Activated T-cell treated with anti-CD3 and anti-CD28 coated beads, Interleukin-2, amount 50 U/mL, for 4 hours (primary cell): ENCODE measurements at regions not wholly inside any gene's neighbourhood (a gene's known extent, or its start where the extent isn't known, plus 50 kb on each side); places are given as distances from the start of the nearest gene placed in this dataset.

Experiments
- ATAC-seq, 2 donors: fragments of 200-7000 bp; cut with Tn5 transposase; one replicate each; pipeline ENCODE4 v1.10.0; 2021
- DNase-seq: peaks from one replicate; pipeline ENCODE4 v3.0.0-alpha.2; 2020
- H3K27me3 Mint-ChIP-seq: one replicate; pipeline ENCODE4 v1.8.0; 2021; ENCODE audit warnings: low read depth, mixed read lengths
- H3K36me3 Mint-ChIP-seq: one replicate; pipeline ENCODE4 v1.8.0; 2022; ENCODE audit warnings: mixed read lengths; ENCODE audit not compliant: insufficient read depth
- H3K4me1 Mint-ChIP-seq: one replicate; pipeline ENCODE4 v1.8.0; 2021; ENCODE audit warnings: low read depth, mixed read lengths
- H3K4me3 Mint-ChIP-seq: one replicate; pipeline ENCODE4 v1.8.0; 2021; ENCODE audit warnings: mild to moderate bottlenecking, moderate library complexity, mixed read lengths
- H3K9me3 Mint-ChIP-seq: one replicate; pipeline ENCODE4 v1.8.0; 2021; ENCODE audit warnings: mixed read lengths

DNA sequence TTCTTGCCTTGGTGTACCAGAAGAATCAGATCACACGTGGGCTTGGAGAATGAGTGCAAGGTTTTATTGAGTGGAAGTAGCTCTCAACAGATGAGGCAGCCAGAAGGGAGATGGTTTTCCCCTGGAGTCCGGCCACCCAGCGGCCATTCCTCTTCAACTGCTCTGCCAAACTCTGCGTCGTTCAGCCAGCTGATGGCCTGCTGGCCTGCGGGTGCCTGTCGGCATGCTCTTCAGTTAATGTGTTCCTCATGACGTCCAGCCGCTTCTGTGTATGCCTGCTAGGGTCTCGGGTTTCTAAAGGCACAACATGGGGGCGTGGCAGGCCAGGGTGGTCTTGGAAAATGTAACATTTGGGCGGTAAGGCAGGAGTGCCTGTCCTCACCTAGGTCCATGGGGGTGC is 487.9 kb upstream of the LRRC4C start:
- ATAC-seq (no peak), DNase-seq (no peak)
- no peaks in the 10 kb centered on the region for H3K27me3 Mint-ChIP-seq
- H3K4me1 Mint-ChIP-seq = no peaks in the 10 kb centered on the region
- H3K9me3 Mint-ChIP-seq = peaks cover 7% of the 10 kb centered on the region
- H3K36me3 Mint-ChIP-seq = no peaks in the 10 kb centered on the region
- H3K4me3 Mint-ChIP-seq = no peak overlapping the region

DNA sequence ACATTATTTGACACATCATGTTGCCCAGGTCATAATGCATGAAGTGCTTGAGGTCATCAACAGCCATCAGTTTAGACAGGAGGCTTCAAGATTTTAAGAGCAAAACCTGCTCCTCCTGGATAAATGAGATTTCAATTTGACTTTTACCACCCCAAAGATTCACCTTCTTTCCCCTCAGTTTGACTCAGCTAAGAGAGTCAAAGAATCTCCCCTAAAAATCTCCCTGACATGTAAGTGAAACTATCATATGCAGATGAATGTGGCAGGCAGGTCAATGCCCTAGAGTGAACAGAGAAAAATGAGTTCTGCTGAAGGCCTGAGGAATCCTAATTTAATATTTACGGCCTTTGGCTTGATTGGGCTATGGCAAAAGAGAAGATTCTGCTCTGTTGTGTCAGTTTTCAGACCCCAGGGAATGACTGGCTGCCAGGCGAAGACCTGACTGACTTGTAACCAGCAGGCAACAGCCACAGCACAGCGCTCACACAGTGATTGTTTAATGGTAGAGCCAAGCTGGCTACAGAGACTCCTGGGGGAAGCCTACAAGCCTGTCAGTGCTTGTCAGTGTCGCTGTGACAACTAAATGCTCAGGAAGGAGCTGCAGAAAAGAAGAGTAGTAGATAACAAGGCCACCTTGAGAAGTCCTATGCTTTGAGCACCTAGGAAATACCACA is 491.2 kb upstream of the LRRC4C start:
- Mint-ChIP-seq H3K9me3 (peaks cover 18% of the 10 kb centered on the region), H3K4me1 (no peaks in the 10 kb centered on the region), H3K27me3 (no peaks in the 10 kb centered on the region), H3K36me3 (no peaks in the 10 kb centered on the region), H3K4me3 (no peak overlapping the region)
- no peak for DNase-seq
- no peak for ATAC-seq

DNA sequence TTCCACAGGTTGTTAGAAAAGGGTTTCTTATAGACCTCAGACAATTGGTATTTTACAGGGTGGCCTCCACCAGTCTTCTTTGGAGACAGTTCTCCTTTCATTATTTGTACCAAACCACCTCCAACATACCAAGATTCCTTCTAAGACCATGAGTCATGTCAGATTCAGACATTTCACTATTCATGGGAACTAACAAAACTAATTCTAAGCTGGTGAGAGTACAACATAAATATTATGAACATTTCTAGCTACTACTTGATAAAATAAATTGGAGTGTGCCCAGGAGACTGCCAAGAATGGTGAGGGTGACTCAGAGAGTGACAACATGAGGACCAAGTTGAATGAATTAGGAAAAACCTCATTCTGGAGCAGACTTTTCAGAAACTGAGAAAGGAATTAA is 494.6 kb upstream of the LRRC4C start:
- ATAC-seq (no peak), DNase-seq (no peak)
- peaks cover 23% of the 10 kb centered on the region for H3K9me3 Mint-ChIP-seq
- H3K4me1 Mint-ChIP-seq = no peaks in the 10 kb centered on the region
- H3K27me3 Mint-ChIP-seq = no peaks in the 10 kb centered on the region
- no peaks in the 10 kb centered on the region for H3K36me3 Mint-ChIP-seq
- no peak overlapping the region for H3K4me3 Mint-ChIP-seq

DNA sequence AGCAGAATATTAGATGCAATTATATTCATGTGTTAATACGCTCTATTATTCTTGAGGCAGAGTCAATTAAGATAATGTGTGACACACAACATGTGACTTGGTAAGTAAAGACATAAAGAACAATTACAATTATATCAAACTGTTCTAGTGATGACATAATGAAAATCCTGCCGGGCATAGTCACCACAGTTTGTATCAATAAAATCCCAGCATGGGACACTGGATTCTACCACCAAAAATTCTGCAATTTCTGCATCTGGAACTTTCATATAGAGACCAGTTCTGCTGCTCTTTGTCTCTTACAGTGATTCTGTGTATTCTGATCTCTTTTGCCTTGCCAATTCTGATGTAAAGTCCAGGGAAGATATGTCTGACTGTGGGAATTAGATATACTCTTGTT is 495.6 kb upstream of the LRRC4C start:
- no peaks in the 10 kb centered on the region for H3K36me3 Mint-ChIP-seq
- no peaks in the 10 kb centered on the region for H3K27me3 Mint-ChIP-seq
- peaks cover 23% of the 10 kb centered on the region for H3K9me3 Mint-ChIP-seq
- no peaks in the 10 kb centered on the region for H3K4me1 Mint-ChIP-seq
- DNase-seq (no peak), ATAC-seq (no peak)
- no peak overlapping the region for H3K4me3 Mint-ChIP-seq

DNA sequence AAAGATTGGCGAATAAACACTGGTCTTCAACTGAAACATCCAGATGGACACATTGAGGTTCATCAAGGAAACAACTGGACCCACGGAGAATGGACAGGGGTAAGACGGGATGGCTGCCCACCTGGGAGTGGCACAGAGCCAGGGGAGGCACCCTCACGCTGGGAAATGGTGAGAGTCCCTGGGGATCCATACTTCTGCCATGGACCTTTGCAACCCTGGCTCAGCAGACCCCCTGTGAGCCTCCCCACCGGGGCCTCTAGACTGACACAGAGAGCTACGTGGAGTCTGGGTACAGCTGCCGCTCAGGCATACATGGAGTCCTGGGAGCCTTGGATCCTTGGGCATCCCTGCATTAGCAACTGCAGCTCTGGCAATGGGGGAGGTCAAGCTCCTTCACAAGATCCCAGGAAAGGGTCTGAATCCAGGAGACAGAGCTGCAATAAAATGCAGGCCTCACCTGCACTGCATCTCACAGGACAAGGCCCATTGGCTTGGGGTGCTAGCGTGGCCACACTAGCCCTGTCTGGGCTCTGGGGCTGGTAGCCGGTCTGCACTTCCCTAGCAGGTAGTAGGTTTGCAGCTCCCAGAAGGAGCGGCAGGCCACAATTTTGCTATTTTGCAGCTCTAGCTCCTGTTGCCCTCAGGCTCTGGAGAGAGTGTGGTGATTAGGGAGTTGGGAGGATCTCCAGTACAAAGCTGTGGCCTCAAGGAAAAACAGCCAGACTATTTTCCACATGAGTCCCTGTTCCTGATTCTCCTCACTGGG is 496.4 kb upstream of the LRRC4C start:
- Mint-ChIP-seq H3K27me3 (no peaks in the 10 kb centered on the region), H3K4me1 (no peaks in the 10 kb centered on the region), H3K9me3 (peaks cover 26% of the 10 kb centered on the region), H3K4me3 (no peak overlapping the region), H3K36me3 (no peaks in the 10 kb centered on the region)
- ATAC-seq (no peak), DNase-seq (no peak)

DNA sequence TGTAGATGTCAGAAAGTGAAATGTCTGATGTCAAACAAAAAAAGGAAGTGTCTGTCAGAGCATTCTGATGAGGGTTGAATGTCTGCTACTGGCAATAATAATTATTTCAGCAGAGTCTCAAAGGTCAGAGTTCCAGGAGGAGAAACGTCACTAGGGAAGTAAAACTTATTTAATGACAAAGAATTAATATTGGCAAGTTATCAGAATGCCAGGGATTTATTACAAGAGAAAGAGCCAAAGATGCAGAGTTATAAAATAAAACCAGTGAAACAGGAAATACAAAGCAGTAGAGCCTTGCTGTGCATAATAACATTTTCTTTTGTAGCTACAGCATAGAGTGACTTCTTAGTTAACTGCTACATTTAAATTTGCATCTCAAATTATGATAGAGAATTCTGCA is 504.0 kb upstream of the LRRC4C start:
- Mint-ChIP-seq H3K36me3 (no peaks in the 10 kb centered on the region), H3K9me3 (peaks cover 10% of the 10 kb centered on the region), H3K4me3 (no peak overlapping the region), H3K27me3 (no peaks in the 10 kb centered on the region), H3K4me1 (no peaks in the 10 kb centered on the region)
- ATAC-seq = no peak
- DNase-seq = no peak

DNA sequence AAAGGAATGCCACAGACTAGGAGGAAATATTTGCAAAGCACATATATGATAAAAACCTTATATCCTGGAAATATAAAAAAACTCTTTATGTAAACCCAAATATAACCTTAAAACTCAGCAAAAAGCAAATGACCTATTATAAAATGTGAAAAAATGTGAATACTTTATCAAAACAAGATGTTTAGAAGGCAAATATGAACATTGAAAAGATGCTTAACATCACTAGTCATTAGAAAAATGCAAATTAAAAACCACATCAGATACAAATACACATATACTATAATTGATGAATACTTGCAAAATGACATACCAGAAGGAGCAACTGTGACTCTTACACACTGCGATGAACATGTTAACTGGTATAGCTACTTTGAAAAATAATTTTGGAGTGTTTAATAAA is 511.2 kb upstream of the LRRC4C start:
- ATAC-seq = no peak
- H3K9me3 Mint-ChIP-seq = peaks cover 21% of the 10 kb centered on the region
- no peaks in the 10 kb centered on the region for H3K27me3 Mint-ChIP-seq
- H3K4me3 Mint-ChIP-seq = no peak overlapping the region
- no peak for DNase-seq
- no peaks in the 10 kb centered on the region for H3K4me1 Mint-ChIP-seq
- H3K36me3 Mint-ChIP-seq = no peaks in the 10 kb centered on the region

DNA sequence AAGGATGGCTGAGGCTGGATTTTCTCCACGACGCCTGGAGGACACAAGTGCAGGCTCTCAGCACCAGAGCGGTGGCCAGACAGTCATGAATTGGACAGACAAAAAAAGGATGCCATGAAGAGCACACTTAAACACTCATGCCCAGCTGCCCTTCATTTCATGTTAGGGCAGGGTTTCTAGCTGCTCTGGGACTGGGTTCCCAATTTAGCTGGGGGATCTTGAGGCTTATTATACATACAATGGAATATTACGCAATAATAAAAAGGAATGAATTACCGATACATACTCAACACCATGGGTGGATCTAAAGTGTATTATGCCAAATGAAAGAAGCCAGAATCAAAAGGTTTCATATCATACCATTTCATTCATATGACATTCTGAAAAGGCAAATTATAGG is 512.1 kb upstream of the LRRC4C start:
- H3K9me3 Mint-ChIP-seq = peaks cover 21% of the 10 kb centered on the region

DNA sequence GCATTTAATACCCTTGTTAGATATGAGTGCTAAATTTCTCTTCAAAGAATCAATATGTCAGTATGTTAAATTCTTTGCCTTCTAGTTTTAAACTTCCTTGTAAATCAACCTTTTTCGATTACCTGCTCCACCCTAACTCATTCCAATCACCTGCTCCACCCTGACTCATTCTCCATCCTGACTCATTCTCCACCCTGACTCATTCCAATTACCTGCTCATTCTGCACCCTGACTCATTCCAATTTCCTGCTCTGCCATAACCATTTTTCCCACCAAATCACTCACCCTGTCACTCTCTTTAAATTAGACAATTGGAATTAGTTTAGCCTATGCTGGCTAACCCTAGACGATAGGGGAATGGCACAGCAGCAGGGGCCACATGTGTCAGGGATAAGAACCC is 519.5 kb upstream of the LRRC4C start:
- Mint-ChIP-seq H3K9me3 (peaks cover 23% of the 10 kb centered on the region), H3K4me1 (no peaks in the 10 kb centered on the region), H3K4me3 (no peak overlapping the region), H3K36me3 (no peaks in the 10 kb centered on the region), H3K27me3 (no peaks in the 10 kb centered on the region)
- ATAC-seq (no peak), DNase-seq (no peak)

More for the DNA sequence above, 512.1 kb upstream of the LRRC4C start:
- H3K27me3 Mint-ChIP-seq = no peaks in the 10 kb centered on the region
- H3K36me3 Mint-ChIP-seq = no peaks in the 10 kb centered on the region
- no peaks in the 10 kb centered on the region for H3K4me1 Mint-ChIP-seq
- H3K4me3 Mint-ChIP-seq = no peak overlapping the region
- DNase-seq = no peak
- ATAC-seq = no peak

DNA sequence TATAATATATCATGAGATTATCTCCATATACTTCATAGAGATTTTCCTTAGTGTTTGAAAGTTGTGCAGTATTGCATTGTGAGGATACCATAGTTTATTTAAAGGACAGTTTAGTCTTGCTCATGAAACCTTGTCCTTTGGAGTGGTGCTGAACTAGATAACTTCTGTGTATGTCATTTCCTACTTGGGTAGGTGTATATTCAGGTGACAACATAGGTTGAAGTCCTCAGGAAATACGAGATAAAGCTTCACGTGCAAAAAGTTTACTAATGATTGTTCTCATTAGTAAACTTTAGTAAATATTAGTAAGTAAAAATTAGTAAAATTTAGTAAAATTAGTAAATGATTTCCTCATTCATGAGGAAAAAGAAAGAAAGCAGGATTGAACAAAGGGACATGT is 521.3 kb upstream of the LRRC4C start:
- Mint-ChIP-seq H3K4me1 (no peaks in the 10 kb centered on the region), H3K36me3 (no peaks in the 10 kb centered on the region), H3K9me3 (peaks cover 19% of the 10 kb centered on the region), H3K27me3 (no peaks in the 10 kb centered on the region), H3K4me3 (no peak overlapping the region)
- ATAC-seq (no peak), DNase-seq (no peak)

DNA sequence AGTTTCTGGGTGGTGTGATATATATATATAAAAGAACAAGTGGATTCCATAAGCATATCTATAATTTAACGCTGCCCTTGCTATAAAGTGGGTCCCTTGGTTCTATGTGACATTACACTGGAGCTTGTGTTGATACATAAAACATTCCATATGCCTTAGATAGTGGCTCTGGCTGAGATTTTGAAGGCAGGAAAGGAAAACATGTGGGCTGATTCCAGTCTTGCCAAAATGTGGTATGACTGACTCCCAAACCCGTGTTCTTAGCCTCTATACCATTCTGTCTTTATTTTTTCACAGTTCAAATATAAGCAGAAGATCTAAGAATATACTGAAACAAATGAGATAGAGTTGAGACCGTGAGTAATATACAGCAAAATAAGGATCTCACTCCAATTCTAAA is 522.8 kb upstream of the LRRC4C start:
- ATAC-seq (no peak), DNase-seq (no peak)
- H3K4me1 Mint-ChIP-seq = no peaks in the 10 kb centered on the region
- H3K27me3 Mint-ChIP-seq = no peaks in the 10 kb centered on the region
- H3K9me3 Mint-ChIP-seq = peaks cover 19% of the 10 kb centered on the region
- no peaks in the 10 kb centered on the region for H3K36me3 Mint-ChIP-seq
- H3K4me3 Mint-ChIP-seq = no peak overlapping the region

DNA sequence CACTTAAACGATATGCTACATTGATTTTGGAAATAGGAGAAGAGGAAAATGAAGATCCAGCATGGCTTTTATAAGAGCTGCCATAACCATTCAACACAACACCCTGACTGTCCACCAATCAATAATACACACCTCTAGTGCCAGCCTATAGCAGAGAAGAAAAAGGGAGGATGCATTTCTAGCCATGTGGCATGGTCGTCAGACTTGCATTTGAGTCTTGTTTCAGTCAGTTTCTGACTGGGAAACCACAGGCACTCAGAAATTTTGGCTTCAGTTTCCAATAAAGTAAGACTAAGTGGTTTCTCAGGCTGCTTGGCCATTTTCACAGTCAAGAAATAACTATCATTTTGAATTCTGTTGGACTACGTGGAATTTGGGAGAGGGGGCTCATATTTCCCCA is 523.5 kb upstream of the LRRC4C start:
- peaks cover 19% of the 10 kb centered on the region for H3K9me3 Mint-ChIP-seq

DNA sequence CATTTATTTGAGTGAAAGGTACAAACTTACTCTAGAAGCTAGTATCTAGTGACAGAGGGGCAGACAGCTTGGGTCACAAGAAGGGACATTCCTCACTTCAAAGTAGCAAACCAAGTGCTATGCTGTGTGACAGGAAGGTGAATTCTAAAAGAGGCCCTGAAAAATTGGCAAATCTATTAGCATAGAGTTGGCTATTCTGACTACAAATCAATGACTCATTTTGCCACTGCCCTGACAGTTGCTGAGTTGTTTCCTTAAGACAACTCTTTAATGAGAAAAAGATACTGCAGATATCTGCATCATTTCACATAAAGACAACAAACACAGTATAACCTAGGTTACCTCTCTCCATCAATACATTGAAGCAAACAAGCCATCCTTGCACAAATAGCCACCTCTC is 524.0 kb upstream of the LRRC4C start:
- no peak for DNase-seq
- Mint-ChIP-seq H3K36me3 (no peaks in the 10 kb centered on the region), H3K4me3 (no peak overlapping the region), H3K27me3 (no peaks in the 10 kb centered on the region), H3K4me1 (no peaks in the 10 kb centered on the region), H3K9me3 (peaks cover 20% of the 10 kb centered on the region)
- no peak for ATAC-seq

More for the DNA sequence above, 523.5 kb upstream of the LRRC4C start:
- Mint-ChIP-seq H3K27me3 (no peaks in the 10 kb centered on the region), H3K4me1 (no peaks in the 10 kb centered on the region), H3K4me3 (no peak overlapping the region), H3K36me3 (no peaks in the 10 kb centered on the region)
- ATAC-seq (no peak), DNase-seq (no peak)

DNA sequence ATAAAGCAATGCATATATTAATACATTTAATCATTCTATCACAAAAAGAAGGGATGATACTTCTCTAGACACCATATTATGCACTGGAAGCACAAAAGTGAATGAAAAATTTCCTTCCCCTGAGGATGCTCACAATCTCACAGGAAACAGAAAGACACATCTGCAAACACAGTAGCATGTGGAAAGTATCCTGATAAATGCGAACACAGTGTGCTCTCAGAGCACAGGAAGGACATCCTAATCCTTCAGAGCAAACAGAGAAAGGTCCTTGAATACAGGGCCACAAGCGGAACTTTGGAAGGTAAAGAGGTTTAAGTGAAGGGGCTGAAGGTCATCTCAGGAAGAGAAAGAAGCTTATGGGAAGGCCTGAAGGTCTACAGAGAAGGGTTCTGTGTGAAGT is 524.6 kb upstream of the LRRC4C start:
- no peaks in the 10 kb centered on the region for H3K27me3 Mint-ChIP-seq
- ATAC-seq (no peak), DNase-seq (no peak)
- no peaks in the 10 kb centered on the region for H3K4me1 Mint-ChIP-seq
- H3K9me3 Mint-ChIP-seq = peaks cover 17% of the 10 kb centered on the region
- H3K4me3 Mint-ChIP-seq = no peak overlapping the region
- no peaks in the 10 kb centered on the region for H3K36me3 Mint-ChIP-seq

DNA sequence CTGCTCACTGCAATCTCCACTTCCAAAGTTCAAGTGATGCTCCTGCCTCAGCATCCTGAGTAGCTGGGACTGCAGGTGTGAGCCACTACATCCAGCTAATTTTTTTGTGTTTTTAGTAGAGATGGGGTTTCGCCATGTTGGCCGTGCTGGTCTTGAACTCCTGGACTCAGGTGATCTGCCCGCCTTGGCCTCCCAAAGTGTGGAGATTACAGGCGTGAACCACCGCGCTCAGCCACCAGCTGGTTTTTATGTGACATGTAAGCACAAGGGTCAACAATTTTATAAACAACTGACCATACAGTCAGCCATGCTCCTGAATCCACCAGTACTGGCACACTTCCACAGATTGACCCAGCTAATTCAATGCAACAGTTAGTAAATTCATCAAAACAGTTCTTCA is 526.3 kb upstream of the LRRC4C start:
- Mint-ChIP-seq H3K4me3 (no peak overlapping the region), H3K9me3 (peaks cover 13% of the 10 kb centered on the region), H3K27me3 (no peaks in the 10 kb centered on the region), H3K36me3 (no peaks in the 10 kb centered on the region), H3K4me1 (no peaks in the 10 kb centered on the region)
- ATAC-seq = no peak
- DNase-seq = no peak
